ENCODE measurements at regions not wholly inside any gene's neighbourhood (a gene's known extent, or its start where the extent isn't known, plus 50 kb on each side); places are given as distances from the start of the nearest gene placed in this dataset.

DNA sequence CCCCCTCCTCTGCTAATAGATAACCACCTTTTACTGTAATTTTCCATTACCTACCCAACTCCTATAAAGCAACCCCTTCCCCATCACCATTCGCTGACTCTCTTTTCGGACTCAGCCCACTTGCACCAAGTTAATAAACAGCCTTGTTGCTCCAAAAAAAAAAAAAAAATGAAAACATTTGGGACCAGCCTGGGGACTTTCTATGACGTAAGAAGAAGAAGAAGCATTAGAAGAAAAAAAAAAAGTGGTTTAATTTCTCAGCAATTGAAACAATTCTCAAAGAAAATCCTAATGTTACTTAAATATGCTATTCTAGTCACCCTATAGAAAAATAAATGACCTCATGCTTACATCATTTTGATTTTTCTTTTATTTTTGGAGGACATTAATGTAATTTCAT, 301.5 kb upstream of the ANO3 start:
- DNase-seq (ENCODE audit: low spot score in 2 of 2, unreplicated experiment in 2 of 2): no peak
- Mint-ChIP-seq H3K4me3 (no peak overlapping the region), H3K27ac (no peak overlapping the region), H3K4me1 (peaks cover 8% of the 10 kb centered on the region), H3K36me3 (peaks cover 3% of the 10 kb centered on the region), H3K27me3 (ENCODE audit: low read depth) (no peaks in the 10 kb centered on the region), H3K9me3 (peaks cover 6% of the 10 kb centered on the region)
- TF ChIP-seq, protein P1, sequence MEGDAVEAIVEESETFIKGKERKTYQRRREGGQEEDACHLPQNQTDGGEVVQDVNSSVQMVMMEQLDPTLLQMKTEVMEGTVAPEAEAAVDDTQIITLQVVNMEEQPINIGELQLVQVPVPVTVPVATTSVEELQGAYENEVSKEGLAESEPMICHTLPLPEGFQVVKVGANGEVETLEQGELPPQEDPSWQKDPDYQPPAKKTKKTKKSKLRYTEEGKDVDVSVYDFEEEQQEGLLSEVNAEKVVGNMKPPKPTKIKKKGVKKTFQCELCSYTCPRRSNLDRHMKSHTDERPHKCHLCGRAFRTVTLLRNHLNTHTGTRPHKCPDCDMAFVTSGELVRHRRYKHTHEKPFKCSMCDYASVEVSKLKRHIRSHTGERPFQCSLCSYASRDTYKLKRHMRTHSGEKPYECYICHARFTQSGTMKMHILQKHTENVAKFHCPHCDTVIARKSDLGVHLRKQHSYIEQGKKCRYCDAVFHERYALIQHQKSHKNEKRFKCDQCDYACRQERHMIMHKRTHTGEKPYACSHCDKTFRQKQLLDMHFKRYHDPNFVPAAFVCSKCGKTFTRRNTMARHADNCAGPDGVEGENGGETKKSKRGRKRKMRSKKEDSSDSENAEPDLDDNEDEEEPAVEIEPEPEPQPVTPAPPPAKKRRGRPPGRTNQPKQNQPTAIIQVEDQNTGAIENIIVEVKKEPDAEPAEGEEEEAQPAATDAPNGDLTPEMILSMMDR (IDR thresholded peaks at IDR 0.05; ENCODE audit: unreplicated experiment): no peak

DNA sequence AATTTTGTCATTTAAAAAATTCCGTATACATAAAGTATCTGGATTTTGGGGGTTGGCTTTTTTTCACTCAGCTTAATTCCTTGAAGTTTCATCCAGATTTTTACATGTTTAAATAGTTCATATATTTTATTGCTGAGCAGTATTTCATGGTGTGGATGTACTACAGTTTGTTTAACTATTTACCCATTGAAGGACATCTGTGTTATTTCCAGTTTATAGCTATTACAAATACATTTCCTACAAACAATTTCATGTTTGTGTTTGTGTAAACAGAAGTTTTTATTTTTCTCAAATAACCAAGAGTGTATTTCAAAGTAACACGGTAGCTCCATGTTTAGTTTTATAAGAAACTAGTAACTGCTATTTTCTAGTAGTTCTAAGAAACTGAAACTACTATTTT, 299.7 kb upstream of the ANO3 start:
- Mint-ChIP-seq H3K4me3 (no peak overlapping the region), H3K9me3 (peaks cover 9% of the 10 kb centered on the region), H3K27me3 (ENCODE audit: low read depth) (no peaks in the 10 kb centered on the region), H3K27ac (no peak overlapping the region), H3K4me1 (no peaks in the 10 kb centered on the region), H3K36me3 (peaks cover 3% of the 10 kb centered on the region)
- DNase-seq (ENCODE audit: low spot score in 2 of 2, unreplicated experiment in 2 of 2): no peak
- TF ChIP-seq, protein P1 (IDR thresholded peaks at IDR 0.05; ENCODE audit: unreplicated experiment): no peak

DNA sequence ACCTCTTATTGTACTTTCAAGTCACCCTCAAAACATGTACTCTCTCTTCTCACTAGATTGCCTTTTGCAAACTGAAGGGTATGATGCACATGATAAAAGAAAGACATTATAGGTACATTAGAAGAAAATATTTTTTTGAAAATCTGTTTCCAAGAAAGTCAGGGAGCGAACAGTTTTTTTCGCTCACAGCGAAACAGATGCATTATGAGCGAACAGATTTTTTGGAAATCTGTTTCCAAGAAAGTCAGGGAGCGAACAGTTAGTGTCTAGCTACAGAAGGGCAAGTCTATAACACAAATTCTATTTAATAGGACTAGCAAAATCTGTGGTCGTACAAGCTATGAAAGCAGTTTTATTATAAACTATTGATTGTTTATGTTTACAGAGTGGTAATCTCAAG, 296.2 kb upstream of the ANO3 start:
- Mint-ChIP-seq H3K27me3 (ENCODE audit: low read depth) (no peaks in the 10 kb centered on the region), H3K9me3 (peaks cover 2% of the 10 kb centered on the region), H3K4me1 (no peaks in the 10 kb centered on the region), H3K4me3 (no peak overlapping the region), H3K27ac (no peak overlapping the region), H3K36me3 (no peaks in the 10 kb centered on the region)
- DNase-seq (ENCODE audit: low spot score in 2 of 2, unreplicated experiment in 2 of 2): no peak
- TF ChIP-seq, protein P1 (IDR thresholded peaks at IDR 0.05; ENCODE audit: unreplicated experiment): no peak

DNA sequence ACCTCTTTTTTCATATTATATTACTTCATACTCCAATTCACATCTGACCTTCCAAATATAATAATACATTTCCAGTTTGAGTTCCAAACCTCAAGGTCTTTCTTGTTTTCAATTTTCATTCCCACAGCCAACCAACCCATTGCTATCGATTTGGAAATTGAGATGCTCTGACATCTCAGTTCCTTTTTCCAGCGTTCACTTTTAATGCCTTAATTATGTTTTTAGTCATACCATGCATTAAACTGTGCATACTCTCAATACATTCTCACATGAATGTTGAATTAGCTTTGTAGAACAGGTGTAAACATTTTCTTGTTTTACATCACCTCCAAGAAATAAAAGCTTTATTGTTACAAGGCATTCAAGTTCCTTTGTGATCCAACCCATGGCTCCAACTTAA, 294.2 kb upstream of the ANO3 start:
- TF ChIP-seq, protein P1 (IDR thresholded peaks at IDR 0.05; ENCODE audit: unreplicated experiment): no peak
- H3K27me3 Mint-ChIP-seq (ENCODE audit: low read depth): no peaks in the 10 kb centered on the region
- DNase-seq (ENCODE audit: low spot score in 2 of 2, unreplicated experiment in 2 of 2): no peak

DNA sequence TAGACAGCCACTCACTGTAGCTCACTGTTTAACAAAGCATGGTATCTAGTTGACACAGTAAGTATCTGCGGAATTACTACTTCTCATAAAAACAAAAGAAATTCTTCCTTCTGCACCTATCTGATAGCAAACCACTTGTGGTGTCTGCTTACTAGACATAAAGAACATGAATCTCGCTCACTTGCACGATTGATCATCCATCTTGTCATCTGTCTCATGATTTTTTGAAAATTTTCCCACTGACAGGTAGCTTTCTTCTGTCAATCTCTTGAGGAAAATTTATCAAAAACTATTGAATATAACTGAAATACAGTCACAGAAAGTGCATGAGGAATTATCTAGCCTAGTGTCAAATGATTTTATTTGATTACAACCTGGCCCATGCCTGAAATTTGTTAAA, 291.6 kb upstream of the ANO3 start:
- Mint-ChIP-seq H3K4me1 (peaks cover 4% of the 10 kb centered on the region), H3K9me3 (peaks cover 2% of the 10 kb centered on the region), H3K27ac (no peak overlapping the region), H3K27me3 (ENCODE audit: low read depth) (no peaks in the 10 kb centered on the region), H3K36me3 (no peaks in the 10 kb centered on the region), H3K4me3 (no peak overlapping the region)
- TF ChIP-seq, protein P1 (IDR thresholded peaks at IDR 0.05; ENCODE audit: unreplicated experiment): no peak
- DNase-seq (ENCODE audit: low spot score in 2 of 2, unreplicated experiment in 2 of 2): no peak

More for the DNA sequence above, 294.2 kb upstream of the ANO3 start:
- Mint-ChIP-seq H3K4me1 (no peaks in the 10 kb centered on the region), H3K36me3 (no peaks in the 10 kb centered on the region), H3K27ac (no peak overlapping the region), H3K9me3 (peaks cover 2% of the 10 kb centered on the region), H3K4me3 (no peak overlapping the region)

DNA sequence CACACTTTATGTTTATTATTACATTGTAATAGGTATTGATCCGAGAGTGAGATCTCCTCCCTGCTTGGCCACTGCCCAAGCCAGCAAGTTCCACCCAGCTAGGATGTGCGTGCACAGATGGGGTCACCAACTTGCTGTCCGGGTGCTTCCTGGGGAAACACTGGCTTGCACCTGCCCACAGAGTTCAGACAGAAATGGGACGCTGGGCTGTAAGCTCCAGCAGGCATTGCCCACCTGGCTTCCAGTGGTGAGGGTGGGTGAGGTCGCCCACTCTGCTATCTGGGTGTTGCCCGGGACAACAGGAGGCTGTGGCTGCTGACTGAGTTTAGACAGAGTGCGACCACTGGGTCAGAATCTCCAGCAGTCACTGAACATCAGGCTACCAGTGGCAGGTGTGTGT, 289.8 kb upstream of the ANO3 start:
- H3K4me3 Mint-ChIP-seq: no peak overlapping the region
- TF ChIP-seq, protein P1 (IDR thresholded peaks at IDR 0.05; ENCODE audit: unreplicated experiment): no peak
- DNase-seq (ENCODE audit: low spot score in 2 of 2, unreplicated experiment in 2 of 2): no peak
- H3K9me3 Mint-ChIP-seq: no peaks in the 10 kb centered on the region
- no peak overlapping the region for H3K27ac Mint-ChIP-seq
- no peaks in the 10 kb centered on the region for H3K36me3 Mint-ChIP-seq
- no peaks in the 10 kb centered on the region for H3K27me3 Mint-ChIP-seq (ENCODE audit: low read depth)
- H3K4me1 Mint-ChIP-seq: peaks cover 4% of the 10 kb centered on the region
